ENCODE measurements at regions not wholly inside any gene's neighbourhood (a gene's known extent, or its start where the extent isn't known, plus 50 kb on each side); places are given as distances from the start of the nearest gene placed in this dataset.

GRCh38 chr4:140256335-140256734 lies 102.4 kb upstream of the MAML3 start:
- H3K4me3 ChIP-seq (ENCODE audit: low read depth, low read length) = no peak overlapping the region
- TF ChIP-seq CTCF (IDR thresholded peaks at IDR 0.05; ENCODE audit: control insufficient read depth, extremely low read depth, insufficient read depth) = no peak
- DNase-seq (ENCODE audit: low read depth) = no peak

- no peak for TF ChIP-seq CTCF (IDR thresholded peaks at IDR 0.05; ENCODE audit: control insufficient read depth, extremely low read depth, insufficient read depth)
Observed at GRCh38 chr4:140255927-140256326, 101.9 kb upstream of the MAML3 start.

GRCh38 chr4:140255467-140255866 lies 101.5 kb upstream of the MAML3 start:
- H3K4me3 ChIP-seq (ENCODE audit: low read depth, low read length) = no peak overlapping the region
- no peak for DNase-seq (ENCODE audit: low read depth)
- TF ChIP-seq CTCF (IDR thresholded peaks at IDR 0.05; ENCODE audit: control insufficient read depth, extremely low read depth, insufficient read depth) = no peak

More at GRCh38 chr4:140255927-140256326, 101.9 kb upstream of the MAML3 start:
- DNase-seq (ENCODE audit: low read depth) = no peak
- no peak overlapping the region for H3K4me3 ChIP-seq (ENCODE audit: low read depth, low read length)

DNA sequence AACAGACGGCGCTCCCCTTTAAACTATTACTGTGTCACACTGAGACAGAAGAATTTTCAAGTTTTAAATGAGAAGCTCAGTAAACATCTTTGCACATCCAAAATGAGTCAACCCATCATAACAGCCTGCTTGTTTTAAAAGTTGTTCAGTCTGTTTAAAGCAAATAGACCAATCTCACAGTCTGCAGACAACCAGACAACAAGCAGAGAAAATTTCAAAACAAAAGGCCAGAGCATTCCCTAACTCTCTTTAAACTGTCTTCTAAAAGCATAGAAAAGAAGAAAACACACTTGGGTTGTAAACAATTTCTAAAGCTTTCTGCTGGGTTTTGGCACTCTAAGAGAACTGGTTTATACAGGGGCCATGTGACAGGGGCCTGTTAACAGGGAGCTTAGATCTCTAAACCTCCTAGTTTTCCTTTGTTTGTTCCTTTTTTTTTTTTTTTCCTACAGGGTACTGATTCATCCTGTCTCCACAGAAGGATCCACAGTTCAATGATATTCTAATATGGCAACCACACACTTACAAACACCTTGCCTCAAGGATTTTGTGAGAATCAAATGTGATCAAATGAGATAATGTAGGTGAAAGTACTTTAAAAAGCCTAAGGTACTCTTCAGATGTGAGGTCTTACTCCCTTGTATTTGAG lies 100.8 kb upstream of the MAML3 start:
- H3K4me3 ChIP-seq (ENCODE audit: low read depth, low read length) = no peak overlapping the region
- no peak for DNase-seq (ENCODE audit: low read depth)
- no peak for TF ChIP-seq CTCF (IDR thresholded peaks at IDR 0.05; ENCODE audit: control insufficient read depth, extremely low read depth, insufficient read depth)

DNA sequence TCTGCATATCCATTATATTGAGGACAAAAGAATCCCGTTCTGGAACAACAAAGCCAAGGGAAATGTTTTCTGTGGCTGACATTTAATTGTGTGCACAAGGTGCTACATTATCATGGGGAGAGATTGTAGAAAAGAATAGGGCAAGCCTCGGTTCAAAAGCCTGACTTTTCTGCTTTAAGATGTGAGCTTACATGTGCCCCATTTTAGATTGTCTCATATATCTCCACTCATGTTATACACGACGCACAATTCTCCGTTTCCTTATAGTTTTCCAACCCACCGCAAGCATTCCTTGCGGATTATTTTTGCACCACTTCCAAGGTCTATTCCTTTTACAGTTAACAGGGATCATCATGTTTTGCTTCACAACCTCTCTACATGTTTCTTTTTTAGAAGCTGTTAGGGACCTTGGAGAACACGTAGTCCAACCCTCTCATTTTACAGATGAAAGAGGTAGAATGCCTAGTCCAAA lies 99.6 kb upstream of the MAML3 start:
- TF ChIP-seq CTCF (IDR thresholded peaks at IDR 0.05; ENCODE audit: control insufficient read depth, extremely low read depth, insufficient read depth) = no peak
- no peak overlapping the region for H3K4me3 ChIP-seq (ENCODE audit: low read depth, low read length)
- no peak for DNase-seq (ENCODE audit: low read depth)

DNA sequence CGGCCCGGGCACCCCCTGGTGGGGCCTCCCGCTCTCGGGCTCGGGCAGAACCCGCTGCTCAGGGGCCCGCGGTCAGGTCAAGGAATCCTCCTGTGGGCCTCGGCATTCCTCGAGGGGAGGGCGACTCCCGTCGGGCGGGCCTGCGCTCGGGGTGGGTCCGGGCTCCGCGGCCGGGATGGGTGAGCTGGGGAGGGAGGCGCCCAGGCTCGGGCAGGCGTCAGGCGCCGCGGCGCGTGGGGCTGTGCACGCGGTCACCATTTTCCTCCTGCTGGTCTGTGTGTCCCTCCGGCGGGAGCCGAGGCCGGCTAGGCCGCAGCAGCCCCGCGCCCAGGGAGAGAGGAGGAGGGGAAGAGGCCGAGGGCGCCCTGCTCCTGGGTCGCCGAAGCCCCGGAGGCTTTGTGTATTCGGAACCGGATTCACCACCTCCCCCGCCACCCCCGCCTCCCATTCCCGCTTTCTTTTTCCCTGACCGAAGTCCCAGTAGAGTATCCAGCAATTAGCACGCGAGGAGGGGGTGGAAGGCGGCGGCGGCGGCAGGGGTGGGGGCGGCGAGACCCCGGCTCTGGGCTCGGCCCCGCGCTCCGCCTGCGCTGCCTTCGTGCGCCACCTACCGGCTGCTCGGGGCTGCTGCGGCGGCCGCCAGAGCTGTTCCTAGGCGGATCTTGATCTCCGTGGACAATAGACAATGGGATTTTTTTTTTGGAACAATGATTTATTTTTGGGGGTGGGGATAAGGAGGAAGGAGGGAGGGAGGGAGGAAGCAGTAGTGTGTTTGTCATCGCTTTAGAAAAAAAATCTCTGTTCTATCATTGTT lies 99.0 kb upstream of the MAML3 start:
- peak; percentile 88 for TF ChIP-seq CTCF (IDR thresholded peaks at IDR 0.05; ENCODE audit: control insufficient read depth, extremely low read depth, insufficient read depth)
- DNase-seq (ENCODE audit: low read depth) = no peak
- H3K4me3 ChIP-seq (ENCODE audit: low read depth, low read length) = peak overlapping the region; percentile 29
